ENCODE measurements at regions not wholly inside any gene's neighbourhood (a gene's known extent, or its start where the extent isn't known, plus 50 kb on each side); places are given as distances from the start of the nearest gene placed in this dataset.

- Histone ChIP-seq H3K4me3 (no peak overlapping the region), H3K9me3 (no peaks in the 10 kb centered on the region), H3K4me1 (ENCODE audit: insufficient read depth) (no peaks in the 10 kb centered on the region), H3K27me3 (no peaks in the 10 kb centered on the region), H3K36me3 (no peaks in the 10 kb centered on the region), H3K27ac (no peak overlapping the region)
- WGBS, 3 donors = 69 to 94% (median 90%) methylated on average over 2 of the region's 2 CpGs
- TF ChIP-seq EP300 (IDR thresholded peaks at IDR 0.05) = no peak
- TF ChIP-seq CTCF (IDR thresholded peaks at IDR 0.05) = no peak
- no peak for TF ChIP-seq POLR2A (IDR thresholded peaks at IDR 0.05)
- intact Hi-C loops (cut with DNase I) = no loop called here
- DNase-seq = no peak
These were observed 498.1 kb downstream of the PCDH10 start for GRCh38 chr4:133647206-133647605.

- TF ChIP-seq CTCF (IDR thresholded peaks at IDR 0.05) (no peak), EP300 (IDR thresholded peaks at IDR 0.05) (no peak), POLR2A (IDR thresholded peaks at IDR 0.05) (no peak)
- no peaks in the 10 kb centered on the region for H3K9me3 ChIP-seq
- H3K4me1 ChIP-seq (ENCODE audit: insufficient read depth) = no peaks in the 10 kb centered on the region
- intact Hi-C loops (cut with DNase I) = no loop called here
- DNase-seq = no peak
- no peaks in the 10 kb centered on the region for H3K36me3 ChIP-seq
- 10 to 13% (median 11%) methylated on average over 2 of the region's 2 CpGs for WGBS, 3 donors
- no peaks in the 10 kb centered on the region for H3K27me3 ChIP-seq
- H3K27ac ChIP-seq = no peak overlapping the region
- H3K4me3 ChIP-seq = no peak overlapping the region
These were observed 492.1 kb downstream of the PCDH10 start for GRCh38 chr4:133641191-133641590.

GRCh38 chr4:133638751-133639150, 489.7 kb downstream of the PCDH10 start:
- Histone ChIP-seq H3K27ac (no peak overlapping the region), H3K4me1 (ENCODE audit: insufficient read depth) (no peaks in the 10 kb centered on the region), H3K4me3 (no peak overlapping the region), H3K27me3 (no peaks in the 10 kb centered on the region), H3K36me3 (no peaks in the 10 kb centered on the region), H3K9me3 (no peaks in the 10 kb centered on the region)
- DNase-seq = no peak
- intact Hi-C loops (cut with DNase I) = no loop called here
- 86 to 91% (median 89%) methylated on average over 2 of the region's 2 CpGs for WGBS, 3 donors
- TF ChIP-seq EP300 (IDR thresholded peaks at IDR 0.05) (no peak), POLR2A (IDR thresholded peaks at IDR 0.05) (no peak), CTCF (IDR thresholded peaks at IDR 0.05) (no peak)

- no peak overlapping the region for H3K4me3 ChIP-seq
- no peaks in the 10 kb centered on the region for H3K27me3 ChIP-seq
- H3K9me3 ChIP-seq = no peaks in the 10 kb centered on the region
- WGBS, 3 donors = 93 to 99% (median 97%) methylated on average over 2 of the region's 2 CpGs
- H3K27ac ChIP-seq = no peak overlapping the region
- no peaks in the 10 kb centered on the region for H3K4me1 ChIP-seq (ENCODE audit: insufficient read depth)
- no peak for TF ChIP-seq CTCF (IDR thresholded peaks at IDR 0.05)
- TF ChIP-seq POLR2A (IDR thresholded peaks at IDR 0.05) = no peak
- TF ChIP-seq EP300 (IDR thresholded peaks at IDR 0.05) = no peak
- intact Hi-C loops (cut with DNase I) = no loop called here
- no peak for DNase-seq
- no peaks in the 10 kb centered on the region for H3K36me3 ChIP-seq
These were observed 488.1 kb downstream of the PCDH10 start for GRCh38 chr4:133637161-133637560.

- no peak for DNase-seq
- Histone ChIP-seq H3K27me3 (no peaks in the 10 kb centered on the region), H3K36me3 (no peaks in the 10 kb centered on the region), H3K4me3 (no peak overlapping the region), H3K27ac (no peak overlapping the region), H3K4me1 (ENCODE audit: insufficient read depth) (no peaks in the 10 kb centered on the region), H3K9me3 (no peaks in the 10 kb centered on the region)
- intact Hi-C loops (cut with DNase I) = no loop called here
- TF ChIP-seq POLR2A (IDR thresholded peaks at IDR 0.05) = no peak
- no peak for TF ChIP-seq EP300 (IDR thresholded peaks at IDR 0.05)
- 50 to 69% (median 59%) methylated on average over 3 of the region's 3 CpGs for WGBS, 3 donors
These were observed 475.6 kb downstream of the PCDH10 start for GRCh38 chr4:133624744-133625143.

All from ovary (tissue), 7 donors.